ENCODE measurements at regions not wholly inside any gene's neighbourhood (a gene's known extent, or its start where the extent isn't known, plus 50 kb on each side); places are given as distances from the start of the nearest gene placed in this dataset.

DNA sequence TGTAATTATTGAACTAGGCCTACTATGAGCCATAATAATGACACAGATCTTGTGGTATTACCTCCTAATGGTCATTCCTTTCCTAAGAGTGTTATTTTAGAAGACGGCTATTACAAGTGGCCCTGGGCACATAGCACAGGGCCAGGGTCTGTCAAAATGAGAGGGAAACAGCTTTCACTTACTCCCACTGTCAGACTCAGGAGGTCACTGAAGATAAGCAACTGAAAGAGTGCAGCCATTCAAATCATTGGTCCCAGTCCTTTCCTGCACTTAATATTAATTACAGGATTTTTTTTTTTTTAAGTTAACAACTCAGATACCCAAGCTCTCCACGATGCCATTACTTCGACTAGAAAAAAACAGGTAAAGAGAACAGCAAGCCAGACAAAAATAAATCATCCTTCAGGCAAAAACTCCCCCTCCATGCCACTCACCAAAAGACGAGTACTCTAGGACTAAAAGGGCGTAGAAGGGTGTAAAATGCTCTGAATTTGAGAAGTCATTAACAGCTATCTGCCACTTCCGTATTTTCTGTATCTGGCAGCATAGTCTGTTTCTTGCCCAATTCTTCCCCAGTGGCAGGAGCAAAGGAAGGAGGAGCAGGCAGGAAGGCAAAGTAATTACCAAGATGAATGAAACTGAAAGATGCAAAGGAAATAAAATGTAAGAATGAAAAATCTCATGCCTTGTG is 87.4 kb downstream of the ZNF608 start:
- TF ChIP-seq GATA2 (IDR thresholded peaks at IDR 0.05; ENCODE audit: low read depth, low read length) (peak; percentile 54; the same call in 1 of the 2 replicates), GATA3 (IDR thresholded peaks at IDR 0.05; ENCODE audit: low read depth, low read length) (peak; percentile 24; the same call in 1 of the 2 replicates)

DNA sequence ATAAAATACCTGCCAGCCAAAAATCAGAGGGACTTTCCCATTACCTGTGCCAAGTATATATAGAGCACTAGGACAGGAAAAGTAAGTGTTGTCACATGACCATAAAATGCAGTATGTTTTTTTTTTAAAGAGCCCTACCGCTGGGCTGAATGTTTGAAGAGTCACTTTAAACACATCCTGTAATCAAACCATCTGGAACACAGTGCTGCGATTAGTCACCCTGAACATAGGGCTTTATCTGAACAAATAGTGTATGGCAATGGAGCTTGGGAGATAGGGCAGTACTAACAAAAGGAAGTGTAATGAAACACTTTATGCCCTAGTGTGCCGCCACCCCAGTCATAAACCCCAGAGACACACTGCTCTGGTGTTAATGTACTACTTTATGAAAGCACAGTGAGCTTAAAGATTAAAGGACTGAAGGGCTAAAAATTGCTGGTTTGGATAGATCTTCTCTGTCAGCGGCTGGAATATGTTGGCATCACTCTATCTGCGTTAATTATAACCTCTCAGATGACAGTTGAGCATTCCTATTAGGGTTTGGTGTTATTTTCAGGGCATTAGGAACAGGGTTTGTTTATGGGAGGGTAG is 90.4 kb downstream of the ZNF608 start:
- TF ChIP-seq GATA3 (IDR thresholded peaks at IDR 0.05; ENCODE audit: low read depth, low read length), result peak; percentile 26
- peak; percentile 58 for TF ChIP-seq GATA2 (IDR thresholded peaks at IDR 0.05; ENCODE audit: low read depth, low read length)

- TF ChIP-seq GATA2 (IDR thresholded peaks at IDR 0.05; ENCODE audit: low read depth, low read length) (no peak), GATA3 (IDR thresholded peaks at IDR 0.05; ENCODE audit: low read depth, low read length) (no peak)
Observed at GRCh38 chr5:124655251-124655917, 91.1 kb downstream of the ZNF608 start.

- TF ChIP-seq GATA3 (IDR thresholded peaks at IDR 0.05; ENCODE audit: low read depth, low read length), result no peak
- no peak for TF ChIP-seq GATA2 (IDR thresholded peaks at IDR 0.05; ENCODE audit: low read depth, low read length)
Observed at GRCh38 chr5:124654418-124654817, 92.0 kb downstream of the ZNF608 start.

DNA sequence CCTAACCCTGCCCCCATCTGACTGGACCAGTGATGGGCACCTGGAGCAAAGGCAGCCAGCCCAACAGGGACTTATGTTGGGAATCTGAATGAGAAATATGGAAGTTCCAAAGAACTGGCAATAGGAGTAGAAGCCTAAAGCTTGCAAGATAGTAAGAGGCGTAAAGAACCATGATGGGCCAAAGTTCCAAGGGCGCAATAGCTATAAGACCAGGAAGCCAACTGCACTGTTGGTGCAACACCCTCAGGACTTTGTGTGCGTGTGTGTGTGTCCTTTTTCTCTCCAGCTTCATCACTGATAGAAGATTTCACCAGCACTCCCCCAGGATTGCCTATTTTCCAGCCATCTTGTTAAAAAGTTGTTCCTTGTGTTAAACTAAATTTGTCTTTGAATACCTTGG is 92.8 kb downstream of the ZNF608 start:
- TF ChIP-seq GATA3 (IDR thresholded peaks at IDR 0.05; ENCODE audit: low read depth, low read length), result no peak
- TF ChIP-seq GATA2 (IDR thresholded peaks at IDR 0.05; ENCODE audit: low read depth, low read length), result no peak

DNA sequence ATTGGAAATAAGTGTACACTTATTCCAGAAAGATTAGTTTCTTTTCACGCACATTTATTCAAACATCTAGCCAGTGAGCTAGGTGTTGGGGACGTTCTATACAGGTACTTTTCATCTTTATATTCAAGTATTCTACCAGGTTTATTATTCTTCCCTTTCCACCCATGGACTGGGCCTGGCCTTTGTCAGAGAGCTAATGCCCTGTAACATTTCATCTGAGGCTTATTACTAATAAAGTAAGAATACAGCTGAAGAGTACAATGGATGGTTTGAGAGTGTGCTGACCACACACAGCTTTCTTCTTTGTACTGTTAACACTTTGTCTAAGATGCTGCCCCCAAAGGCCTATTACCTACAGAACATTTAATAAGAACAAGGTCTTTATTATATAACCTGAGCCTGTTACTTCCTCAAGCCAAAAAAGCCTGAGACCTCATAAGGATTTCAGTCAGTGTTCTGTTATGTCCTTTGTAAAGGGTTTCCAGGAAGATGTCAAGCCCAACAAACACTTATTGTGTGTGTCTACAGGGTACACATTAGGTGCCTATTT is 93.5 kb downstream of the ZNF608 start:
- TF ChIP-seq GATA2 (IDR thresholded peaks at IDR 0.05; ENCODE audit: low read depth, low read length), result no peak
- TF ChIP-seq GATA3 (IDR thresholded peaks at IDR 0.05; ENCODE audit: low read depth, low read length), result no peak

DNA sequence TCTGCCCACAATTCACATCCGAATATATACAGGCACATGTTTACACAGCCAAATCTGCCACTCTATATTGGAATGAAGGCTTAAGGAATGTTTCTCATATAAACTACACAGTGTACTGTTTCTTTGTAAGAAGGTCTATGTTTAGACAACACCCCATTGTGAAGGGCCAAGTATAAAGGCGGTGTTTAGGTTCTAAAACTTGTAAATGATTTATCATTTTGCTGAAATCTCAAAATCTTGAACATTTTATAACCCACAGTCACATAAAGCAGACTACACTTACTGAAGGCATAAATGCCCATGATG is 94.0 kb downstream of the ZNF608 start:
- TF ChIP-seq GATA2 (IDR thresholded peaks at IDR 0.05; ENCODE audit: low read depth, low read length) (no peak), GATA3 (IDR thresholded peaks at IDR 0.05; ENCODE audit: low read depth, low read length) (no peak)

DNA sequence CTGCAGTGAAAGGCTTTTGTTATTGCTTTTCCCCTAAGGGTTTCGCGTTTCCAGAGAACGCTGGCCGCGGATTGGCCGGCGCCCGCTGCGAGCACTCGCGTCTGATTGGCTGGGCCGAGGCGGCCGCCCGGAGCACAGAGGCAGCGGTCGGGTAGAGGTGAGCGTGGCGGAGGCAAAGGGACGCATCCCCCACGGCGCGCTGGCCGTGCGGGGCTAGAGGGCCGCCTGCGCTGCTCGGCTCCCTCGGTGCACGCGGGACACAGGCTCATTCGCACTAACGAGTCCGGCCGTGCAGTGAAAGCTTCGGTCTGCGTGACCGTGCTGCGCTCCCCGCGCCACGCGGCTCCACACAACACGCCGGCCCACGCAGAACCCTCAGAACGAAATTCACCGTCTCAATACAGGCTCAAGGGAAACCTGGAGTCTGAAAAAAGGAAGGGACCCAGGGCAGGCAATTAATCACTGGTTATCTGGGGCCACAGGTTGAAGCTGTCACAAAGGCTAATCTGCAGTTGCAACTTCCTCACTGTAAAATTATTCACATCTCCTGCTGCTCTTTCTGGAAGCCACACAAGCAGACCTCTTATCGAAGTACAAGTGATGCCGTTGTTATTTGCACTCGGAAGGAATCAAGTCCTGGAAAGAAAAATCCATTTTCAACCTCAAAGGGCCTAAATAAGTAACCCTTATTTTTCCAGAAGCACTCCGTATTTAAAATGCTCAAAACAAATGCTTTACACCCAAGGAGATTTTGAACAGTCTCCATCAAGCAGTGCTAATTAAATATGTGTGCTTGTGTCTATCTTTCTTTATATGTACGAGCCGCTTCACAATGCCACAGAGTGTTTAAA is 94.6 kb downstream of the ZNF608 start:
- peak; percentile 47; the same call in 1 of the 2 replicates for TF ChIP-seq GATA2 (IDR thresholded peaks at IDR 0.05; ENCODE audit: low read depth, low read length)
- TF ChIP-seq GATA3 (IDR thresholded peaks at IDR 0.05; ENCODE audit: low read depth, low read length), result no peak

DNA sequence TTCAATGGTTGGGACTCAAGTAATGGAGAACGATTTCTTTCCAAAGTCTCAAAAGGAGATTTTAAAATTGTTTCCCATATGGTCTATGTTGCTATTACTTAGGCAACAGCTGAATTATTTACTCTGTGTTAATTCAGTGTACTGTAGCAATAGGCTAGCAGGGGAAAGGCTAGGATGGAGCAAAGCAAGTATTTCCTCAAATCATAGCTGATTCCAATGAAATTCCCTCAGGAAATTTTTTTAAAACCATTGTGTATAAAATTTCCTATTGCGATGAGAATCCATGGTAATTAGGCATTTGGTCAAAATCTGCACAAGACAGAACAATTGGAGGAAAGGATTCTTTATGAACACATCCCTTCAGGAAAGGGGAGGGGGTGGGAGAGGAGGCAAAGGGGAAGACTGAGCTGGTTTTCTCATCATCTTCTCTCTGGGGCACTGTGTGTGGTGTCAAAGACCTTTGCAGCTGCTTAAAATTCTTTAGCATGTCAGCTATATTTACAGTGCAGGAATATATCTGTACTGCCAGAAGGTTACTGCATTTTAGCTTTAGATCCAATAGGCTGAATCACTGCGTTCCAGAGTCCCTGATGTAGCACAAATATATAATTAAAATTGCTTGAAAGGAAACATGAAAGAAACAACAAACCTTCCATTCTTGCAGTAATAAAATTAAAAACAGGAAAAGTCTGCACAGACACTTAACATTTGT is 95.3 kb downstream of the ZNF608 start:
- no peak for TF ChIP-seq GATA3 (IDR thresholded peaks at IDR 0.05; ENCODE audit: low read depth, low read length)
- no peak for TF ChIP-seq GATA2 (IDR thresholded peaks at IDR 0.05; ENCODE audit: low read depth, low read length)

GRCh38 chr5:124650147-124650561 is 96.3 kb downstream of the ZNF608 start:
- TF ChIP-seq GATA2 (IDR thresholded peaks at IDR 0.05; ENCODE audit: low read depth, low read length), result no peak
- no peak for TF ChIP-seq GATA3 (IDR thresholded peaks at IDR 0.05; ENCODE audit: low read depth, low read length)

DNA sequence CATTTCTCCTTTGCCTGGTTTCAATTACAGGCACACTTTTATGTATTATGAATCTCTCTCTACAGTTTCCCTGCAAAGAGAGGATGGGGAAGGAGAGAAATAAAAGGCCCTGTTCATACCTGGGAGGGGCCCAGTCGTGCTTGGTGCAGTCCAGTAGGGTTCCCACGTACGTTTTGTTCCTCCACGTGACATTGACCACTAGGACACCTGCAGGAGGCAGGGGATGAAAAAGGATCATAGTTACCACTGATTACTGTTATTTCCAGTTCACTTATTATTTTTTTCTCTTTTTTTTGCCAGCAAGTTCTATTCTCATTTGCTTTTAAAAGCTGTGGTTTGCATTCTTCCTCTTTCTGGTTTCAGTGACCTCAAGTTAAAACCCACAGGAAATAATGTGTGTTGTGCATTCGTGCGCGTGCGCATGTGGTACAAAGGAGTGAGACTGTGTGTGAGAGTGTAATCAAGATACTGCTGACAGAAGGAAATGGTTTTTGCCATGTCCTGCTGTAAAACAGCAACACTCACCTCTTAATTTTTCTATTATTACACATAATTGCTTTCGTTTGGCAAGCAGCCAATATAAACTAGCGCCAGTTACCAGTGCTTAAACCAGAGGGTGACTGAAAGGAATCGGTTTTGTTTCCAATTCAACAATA is 96.8 kb downstream of the ZNF608 start:
- TF ChIP-seq GATA3 (IDR thresholded peaks at IDR 0.05; ENCODE audit: low read depth, low read length), result no peak
- TF ChIP-seq GATA2 (IDR thresholded peaks at IDR 0.05; ENCODE audit: low read depth, low read length), result no peak; the same call in 1 of the 2 replicates

GRCh38 chr5:124648902-124649467 is 97.5 kb downstream of the ZNF608 start:
- TF ChIP-seq GATA3 (IDR thresholded peaks at IDR 0.05; ENCODE audit: low read depth, low read length) (no peak), GATA2 (IDR thresholded peaks at IDR 0.05; ENCODE audit: low read depth, low read length) (peak; percentile 28; the same call in 1 of the 2 replicates)

Measured in SH-SY5Y (cell line).